Ovary (tissue), 3 donors: ENCODE measurements at regions not wholly inside any gene's neighbourhood (a gene's known extent, or its start where the extent isn't known, plus 50 kb on each side); places are given as distances from the start of the nearest gene placed in this dataset.

ENCODE experiments used
- EP300 ChIP-seq: sonication (generic); formaldehyde crosslinking; IDR thresholded peaks from one replicate; pipeline ENCODE4 v1.6.1; 2017; ENCODE audit warnings: antibody characterized with exemption
- POLR2A ChIP-seq: fragments of 450-650 bp; IDR thresholded peaks from one replicate; pipeline ENCODE4 v1.6.1; 2017; ENCODE audit warnings: antibody characterized with exemption, mild to moderate bottlenecking, moderate library complexity
- TF ChIP-seq, protein P1 (sequence below), 3 donors: fragments of 450-650 bp in 2 of 3; fragments of 200-600 bp in 1 of 3; IDR thresholded peaks; one replicate each; pipeline versions ENCODE4 v1.5.1 to v1.8.0; 2016 to 2022; ENCODE audit warnings: antibody characterized with exemption in 3 of 3, mild to moderate bottlenecking in 1 of 3
- donor health status: DM: no; HTN: no; CAD: no.

DNA sequence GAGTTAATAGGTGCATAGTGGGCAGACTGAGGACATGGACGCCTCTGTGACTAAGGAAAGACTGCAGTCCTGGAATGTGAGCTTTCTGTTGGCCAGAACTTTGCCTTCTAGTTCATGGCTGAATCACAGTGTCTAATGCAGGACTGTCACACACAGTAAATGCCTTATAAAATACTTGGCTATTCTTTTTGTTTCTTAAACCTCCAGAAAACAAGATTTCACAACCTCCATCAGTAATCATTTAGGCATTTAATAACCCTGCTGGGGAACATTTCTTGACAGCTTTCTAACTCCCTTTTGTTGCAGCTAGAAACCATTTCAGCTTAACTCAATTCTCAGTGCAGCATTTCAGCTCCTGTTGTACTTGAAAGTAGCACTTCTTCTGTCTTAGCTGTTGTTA is 335.8 kb upstream of the DDI1 start:
- TF ChIP-seq POLR2A, result no peak
- TF ChIP-seq, protein P1, sequence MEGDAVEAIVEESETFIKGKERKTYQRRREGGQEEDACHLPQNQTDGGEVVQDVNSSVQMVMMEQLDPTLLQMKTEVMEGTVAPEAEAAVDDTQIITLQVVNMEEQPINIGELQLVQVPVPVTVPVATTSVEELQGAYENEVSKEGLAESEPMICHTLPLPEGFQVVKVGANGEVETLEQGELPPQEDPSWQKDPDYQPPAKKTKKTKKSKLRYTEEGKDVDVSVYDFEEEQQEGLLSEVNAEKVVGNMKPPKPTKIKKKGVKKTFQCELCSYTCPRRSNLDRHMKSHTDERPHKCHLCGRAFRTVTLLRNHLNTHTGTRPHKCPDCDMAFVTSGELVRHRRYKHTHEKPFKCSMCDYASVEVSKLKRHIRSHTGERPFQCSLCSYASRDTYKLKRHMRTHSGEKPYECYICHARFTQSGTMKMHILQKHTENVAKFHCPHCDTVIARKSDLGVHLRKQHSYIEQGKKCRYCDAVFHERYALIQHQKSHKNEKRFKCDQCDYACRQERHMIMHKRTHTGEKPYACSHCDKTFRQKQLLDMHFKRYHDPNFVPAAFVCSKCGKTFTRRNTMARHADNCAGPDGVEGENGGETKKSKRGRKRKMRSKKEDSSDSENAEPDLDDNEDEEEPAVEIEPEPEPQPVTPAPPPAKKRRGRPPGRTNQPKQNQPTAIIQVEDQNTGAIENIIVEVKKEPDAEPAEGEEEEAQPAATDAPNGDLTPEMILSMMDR (IDR thresholded peaks at IDR 0.05), result no peak
- TF ChIP-seq EP300, result no peak
